SK-N-SH (cell line): ENCODE measurements at regions not wholly inside any gene's neighbourhood (a gene's known extent, or its start where the extent isn't known, plus 50 kb on each side); places are given as distances from the start of the nearest gene placed in this dataset.

Experiments
- CTCF ChIA-PET: fragments of 300-600, 350-600 bp; formaldehyde crosslinking; extraction: SDS; loops from one replicate; lab custom pipeline; 2021; lab: Yijun Ruan, JAX
- POLR2A ChIA-PET: fragments of 350-600 bp; sonication (Branson Sonifier 250); formaldehyde crosslinking; extraction: SDS; loops from one replicate; lab custom pipeline; 2020; ENCODE audit warnings: antibody characterized with exemption, inconsistent platforms; lab: Yijun Ruan, JAX
- DNase-seq: peaks from one replicate; pipeline ENCODE4 v3.0.0; 2012
- H2AFZ ChIP-seq: fragments of 200-600 bp; sonication (generic); 2 replicates; pipeline ENCODE4 v1.8.1; 2016; ENCODE audit warnings: antibody characterized with exemption, mild to moderate bottlenecking, low read depth
- H3F3A ChIP-seq: fragments of 200-600 bp; sonication (generic); replicated peaks from 2 replicates; pipeline ENCODE3; 2016; ENCODE audit warnings: antibody characterized with exemption, mild to moderate bottlenecking; ENCODE audit not compliant: insufficient read depth
- H3K27ac ChIP-seq, 2 experiments: fragments of 200-500 bp in 1 of 2; fragments of 200-600 bp in 1 of 2; sonication (Bioruptor generic) in 1 of 2; sonication (generic), shearing (Covaris generic) in 1 of 2; 2 replicates each; pipeline versions ENCODE4 v1.5.1 to v1.6.1; 2014 to 2016; ENCODE audit warnings: low read depth in 2 of 2, inconsistent platforms in 1 of 2, low read length in 1 of 2, mild to moderate bottlenecking in 1 of 2, mixed read lengths in 1 of 2
- H3K27me3 ChIP-seq: fragments of 200-600 bp; sonication (generic), shearing (Covaris generic); 2 replicates; pipeline ENCODE4 v1.6.1; 2016; ENCODE audit warnings: mixed run types; ENCODE audit not compliant: insufficient read depth
- H3K36me3 ChIP-seq, 2 experiments: fragments of 200-500 bp in 1 of 2; fragments of 200-600 bp in 1 of 2; sonication (Bioruptor generic) in 1 of 2; sonication (generic) in 1 of 2; replicated peaks in 1 of 2; 2 replicates each; pipeline versions ENCODE3 to v1.5.1; 2014 to 2016; ENCODE audit warnings: low read length in 1 of 2, mild to moderate bottlenecking in 1 of 2; ENCODE audit not compliant: insufficient read depth in 2 of 2, control insufficient read depth in 1 of 2
- H3K4me1 ChIP-seq, 2 experiments: fragments of 200-500 bp in 1 of 2; fragments of 200-600 bp in 1 of 2; sonication (Bioruptor generic) in 1 of 2; sonication (generic), shearing (Covaris generic) in 1 of 2; 2 replicates each; pipeline versions ENCODE4 v1.5.1 to v1.6.1; 2014 to 2016; ENCODE audit warnings: low read depth in 1 of 2, low read length in 1 of 2, mixed run types in 1 of 2; ENCODE audit not compliant: insufficient read depth in 2 of 2, control insufficient read depth in 1 of 2
- H3K4me2 ChIP-seq: fragments of 200-600 bp; sonication (generic), shearing (Covaris generic); 2 replicates; pipeline ENCODE4 v1.6.1; 2017; ENCODE audit warnings: mixed run types
- H3K4me3 ChIP-seq, 2 experiments: fragments of 200-500 bp in 1 of 2; fragments of 200-600 bp in 1 of 2; sonication (Bioruptor generic) in 1 of 2; sonication (generic), shearing (Covaris generic) in 1 of 2; 2 replicates each; pipeline versions ENCODE4 v1.5.1 to v1.8.1; 2014 to 2016; ENCODE audit warnings: low read depth in 2 of 2, inconsistent platforms in 1 of 2, low read length in 1 of 2, mild to moderate bottlenecking in 1 of 2, mixed read lengths in 1 of 2, moderate library complexity in 1 of 2
- H3K79me2 ChIP-seq: fragments of 200-600 bp; sonication (generic); 2 replicates; pipeline ENCODE4 v1.8.1; 2017; ENCODE audit warnings: mild to moderate bottlenecking; ENCODE audit not compliant: insufficient read depth
- H3K9ac ChIP-seq: fragments of 200-600 bp; sonication (generic); 2 replicates; pipeline ENCODE4 v1.6.1; 2017; ENCODE audit warnings: mixed run types
- H3K9me2 ChIP-seq: fragments of 200-600 bp; sonication (generic); 2 replicates; pipeline ENCODE4 v1.6.1; 2017; ENCODE audit warnings: mixed run types
- H3K9me3 ChIP-seq: fragments of 200-600 bp; sonication (generic); 2 replicates; pipeline ENCODE4 v1.6.1; 2017; ENCODE audit warnings: mixed run types, mild to moderate bottlenecking, moderate library complexity
- H4K20me1 ChIP-seq: fragments of 200-600 bp; sonication (generic); 2 replicates; pipeline ENCODE4 v1.6.1; 2017; ENCODE audit warnings: mild to moderate bottlenecking, mixed run types; ENCODE audit not compliant: insufficient read depth
- EP300 ChIP-seq, 2 experiments: IDR thresholded peaks; 2 replicates each; pipeline versions ENCODE4 v1.4.0 to v1.6.1; 2012; ENCODE audit warnings: borderline replicate concordance in 1 of 2, low read depth in 1 of 2, low read length in 1 of 2
- EZH2phosphoT487 ChIP-seq: fragments of 200-600 bp; sonication (generic); IDR thresholded peaks from 2 replicates; pipeline ENCODE4 v1.6.1; 2017; ENCODE audit warnings: low read depth, mixed run types, mild to moderate bottlenecking, antibody characterized with exemption, moderate library complexity, borderline replicate concordance
- GABPA ChIP-seq: IDR thresholded peaks from 2 replicates; pipeline ENCODE4 v1.4.0; 2012; ENCODE audit warnings: low read depth, mild to moderate bottlenecking
- IRF3 ChIP-seq: fragments of 150-350 bp; IDR thresholded peaks from 2 replicates; pipeline ENCODE4 v1.6.1; 2016; ENCODE audit warnings: mild to moderate bottlenecking, low read depth, low read length
- MAX ChIP-seq: IDR thresholded peaks from 2 replicates; pipeline ENCODE4 v1.4.0; 2012; ENCODE audit warnings: low read depth
- NFIC ChIP-seq: IDR thresholded peaks from 2 replicates; pipeline ENCODE4 v1.4.0; 2012; ENCODE audit warnings: borderline replicate concordance
- PBX3 ChIP-seq: IDR thresholded peaks from 2 replicates; pipeline ENCODE4; 2012
- POLR2AphosphoS5 ChIP-seq: IDR thresholded peaks from 2 replicates; pipeline ENCODE4 v1.6.1; 2012; ENCODE audit warnings: low read depth, low read length
- RCOR1 ChIP-seq: fragments of 150-350 bp; IDR thresholded peaks from 2 replicates; pipeline ENCODE4 v1.6.1; 2017; ENCODE audit warnings: antibody characterized with exemption, low read length
- REST ChIP-seq: IDR thresholded peaks from 2 replicates; pipeline ENCODE4 v1.6.1; 2012; ENCODE audit warnings: mild to moderate bottlenecking, low read depth, low read length, moderate library complexity
- RXRA ChIP-seq: IDR thresholded peaks from 2 replicates; pipeline ENCODE4 v1.4.0; 2012; ENCODE audit warnings: low read depth, mild to moderate bottlenecking, borderline replicate concordance
- USF2 ChIP-seq: fragments of 150-350 bp; IDR thresholded peaks from 2 replicates; pipeline ENCODE4 v1.6.1; 2017; ENCODE audit warnings: antibody characterized with exemption, low read length, low read depth, borderline replicate concordance
- YY1 ChIP-seq: IDR thresholded peaks from 2 replicates; pipeline ENCODE4 v1.4.0; 2012; ENCODE audit warnings: low read depth, mild to moderate bottlenecking
- ZBTB33 ChIP-seq: IDR thresholded peaks from 2 replicates; pipeline ENCODE4 v1.4.0; 2012; ENCODE audit warnings: low read depth, borderline replicate concordance
- WGBS: methylation state at CpG from one replicate; pipeline ENCODE4 v1.1.6; 2017; ENCODE audit warnings: low lambda C conversion rate; 5-methylcytosine and 5-hydroxymethylcytosine counted together

- TF ChIP-seq ZBTB33, result no peak
- no peak for TF ChIP-seq YY1
- no peak for TF ChIP-seq PBX3
- TF ChIP-seq EZH2phosphoT487, result no peak
- no peak for TF ChIP-seq RCOR1
- no peak for TF ChIP-seq NFIC
- no peak for TF ChIP-seq GABPA
- TF ChIP-seq MAX, result no peak
- TF ChIP-seq RXRA, result no peak
- no peak for TF ChIP-seq POLR2AphosphoS5
- TF ChIP-seq, all 33 proteins: peak for 0
Measured at GRCh38 chr7:153413199-153413539, 639.0 kb upstream of the DPP6 start (continued).

- Histone ChIP-seq H3K4me3 (no peak overlapping the region), H3K79me2 (no peaks in the 10 kb centered on the region), H3K4me1 (no peaks in the 10 kb centered on the region), H3K27ac (no peak overlapping the region), H4K20me1 (no peaks in the 10 kb centered on the region), H3K36me3 (no peaks in the 10 kb centered on the region), H3K9me3 (no peaks in the 10 kb centered on the region; the same call in 1 of the 2 replicates), H3K27me3 (no peaks in the 10 kb centered on the region), H3K4me2 (no peak overlapping the region), H3K9me2 (no peaks in the 10 kb centered on the region), H3K9ac (no peak overlapping the region), H3F3A (no peaks in the 10 kb centered on the region), H2AFZ (no peak overlapping the region)
- ChIA-PET CTCF (no interaction called here), POLR2A (no interaction called here)
- WGBS, result 32% methylated on average over 28 of the region's 28 CpGs
- no peak for TF ChIP-seq USF2
- no peak for TF ChIP-seq REST
- TF ChIP-seq GABPA, result no peak
- TF ChIP-seq EP300 (IDR thresholded peaks at IDR 0.05; ENCODE audit: borderline replicate concordance in 1 of 2, low read depth in 1 of 2, low read length in 1 of 2), result no peak
- no peak for TF ChIP-seq IRF3
- TF ChIP-seq POLR2AphosphoS5, result no peak
- TF ChIP-seq MAX, result no peak
- TF ChIP-seq RCOR1, result no peak
- no peak for DNase-seq
Measured at GRCh38 chr7:153413540-153414287, 638.5 kb upstream of the DPP6 start.
